Osteoblast (primary cell): ENCODE measurements at regions not wholly inside any gene's neighbourhood (a gene's known extent, or its start where the extent isn't known, plus 50 kb on each side); places are given as distances from the start of the nearest gene placed in this dataset.

Experiments used
- DNase-seq: peaks from one replicate; pipeline ENCODE4 v3.0.0; 2011; ENCODE audit warnings: low spot score, mixed read lengths; ENCODE audit not compliant: insufficient read length; ENCODE audit errors: missing footprints
- H2AFZ ChIP-seq: 2 replicates; pipeline ENCODE4 v1.6.0; 2011; ENCODE audit warnings: mild to moderate bottlenecking, low read length
- H3K27ac ChIP-seq: 2 replicates; pipeline ENCODE4 v1.5.1; 2011; ENCODE audit warnings: mild to moderate bottlenecking, low read depth, low read length, moderate library complexity
- H3K27me3 ChIP-seq: 2 replicates; pipeline ENCODE4 v1.6.0; 2012; ENCODE audit warnings: mild to moderate bottlenecking, control low read depth, inconsistent platforms, low read length, moderate library complexity; ENCODE audit not compliant: insufficient read depth
- H3K36me3 ChIP-seq: 2 replicates; pipeline ENCODE4 v1.5.1; 2011; ENCODE audit warnings: mild to moderate bottlenecking, low read length, control low read depth, moderate library complexity; ENCODE audit not compliant: insufficient read depth
- H3K4me1 ChIP-seq: 2 replicates; pipeline ENCODE4 v1.5.1; 2011; ENCODE audit warnings: mild to moderate bottlenecking, low read length, control low read depth, moderate library complexity; ENCODE audit not compliant: insufficient read depth
- H3K4me2 ChIP-seq: 2 replicates; pipeline ENCODE4 v1.6.0; 2011; ENCODE audit warnings: mild to moderate bottlenecking, low read length; ENCODE audit not compliant: insufficient read depth
- H3K4me3 ChIP-seq: fragments of 200-600 bp; sonication (generic); 3 replicates; pipeline ENCODE4 v1.5.1; 2012; ENCODE audit warnings: mild to moderate bottlenecking, low read length, inconsistent platforms; ENCODE audit not compliant: insufficient read depth
- H3K79me2 ChIP-seq: 2 replicates; pipeline ENCODE4 v1.6.0; 2012; ENCODE audit warnings: mild to moderate bottlenecking, low read length, control low read depth, inconsistent platforms; ENCODE audit not compliant: insufficient read depth
- H3K9me3 ChIP-seq: 2 replicates; pipeline ENCODE4 v1.5.1; 2011; ENCODE audit warnings: low read depth, low read length, control low read depth
- H4K20me1 ChIP-seq: 2 replicates; pipeline ENCODE4 v1.6.0; 2012; ENCODE audit warnings: mild to moderate bottlenecking, low read length, control low read depth; ENCODE audit not compliant: insufficient read depth
- TF ChIP-seq, protein P1 (sequence below): IDR thresholded peaks from 2 replicates; pipeline ENCODE4 v1.5.1; 2011; ENCODE audit warnings: mild to moderate bottlenecking, low read depth, low read length, moderate library complexity; ENCODE audit errors: extremely low read depth

DNA sequence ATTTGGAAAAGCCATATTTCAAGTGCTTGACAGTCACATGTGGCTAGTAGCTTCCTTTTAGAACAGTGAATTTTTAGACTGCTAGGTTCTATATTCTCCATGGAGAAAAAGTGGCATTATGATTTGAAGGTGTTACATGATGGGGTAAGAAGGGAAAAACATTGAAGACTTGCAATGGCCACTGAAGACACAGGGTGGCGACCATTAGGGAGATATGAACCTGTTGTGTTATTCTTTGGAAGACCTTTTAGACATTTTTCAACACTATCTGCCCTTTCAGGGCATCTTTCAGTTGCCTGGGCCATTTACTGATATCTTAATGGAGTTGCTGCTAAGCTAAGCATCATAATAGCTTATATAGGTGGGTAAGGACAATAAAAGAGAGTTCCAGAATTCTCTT, 1387.2 kb downstream of the SUCLG1 start:
- no peak overlapping the region for H2AFZ ChIP-seq
- no peaks in the 10 kb centered on the region for H3K36me3 ChIP-seq
- no peak overlapping the region for H3K4me2 ChIP-seq
- H3K27ac ChIP-seq = no peak overlapping the region
- H3K9me3 ChIP-seq = no peaks in the 10 kb centered on the region
- no peak for DNase-seq
- H4K20me1 ChIP-seq = no peaks in the 10 kb centered on the region
- no peaks in the 10 kb centered on the region for H3K27me3 ChIP-seq
- no peaks in the 10 kb centered on the region for H3K79me2 ChIP-seq
- TF ChIP-seq, protein P1, sequence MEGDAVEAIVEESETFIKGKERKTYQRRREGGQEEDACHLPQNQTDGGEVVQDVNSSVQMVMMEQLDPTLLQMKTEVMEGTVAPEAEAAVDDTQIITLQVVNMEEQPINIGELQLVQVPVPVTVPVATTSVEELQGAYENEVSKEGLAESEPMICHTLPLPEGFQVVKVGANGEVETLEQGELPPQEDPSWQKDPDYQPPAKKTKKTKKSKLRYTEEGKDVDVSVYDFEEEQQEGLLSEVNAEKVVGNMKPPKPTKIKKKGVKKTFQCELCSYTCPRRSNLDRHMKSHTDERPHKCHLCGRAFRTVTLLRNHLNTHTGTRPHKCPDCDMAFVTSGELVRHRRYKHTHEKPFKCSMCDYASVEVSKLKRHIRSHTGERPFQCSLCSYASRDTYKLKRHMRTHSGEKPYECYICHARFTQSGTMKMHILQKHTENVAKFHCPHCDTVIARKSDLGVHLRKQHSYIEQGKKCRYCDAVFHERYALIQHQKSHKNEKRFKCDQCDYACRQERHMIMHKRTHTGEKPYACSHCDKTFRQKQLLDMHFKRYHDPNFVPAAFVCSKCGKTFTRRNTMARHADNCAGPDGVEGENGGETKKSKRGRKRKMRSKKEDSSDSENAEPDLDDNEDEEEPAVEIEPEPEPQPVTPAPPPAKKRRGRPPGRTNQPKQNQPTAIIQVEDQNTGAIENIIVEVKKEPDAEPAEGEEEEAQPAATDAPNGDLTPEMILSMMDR = no peak
- H3K4me1 ChIP-seq = no peaks in the 10 kb centered on the region
- no peak overlapping the region for H3K4me3 ChIP-seq

DNA sequence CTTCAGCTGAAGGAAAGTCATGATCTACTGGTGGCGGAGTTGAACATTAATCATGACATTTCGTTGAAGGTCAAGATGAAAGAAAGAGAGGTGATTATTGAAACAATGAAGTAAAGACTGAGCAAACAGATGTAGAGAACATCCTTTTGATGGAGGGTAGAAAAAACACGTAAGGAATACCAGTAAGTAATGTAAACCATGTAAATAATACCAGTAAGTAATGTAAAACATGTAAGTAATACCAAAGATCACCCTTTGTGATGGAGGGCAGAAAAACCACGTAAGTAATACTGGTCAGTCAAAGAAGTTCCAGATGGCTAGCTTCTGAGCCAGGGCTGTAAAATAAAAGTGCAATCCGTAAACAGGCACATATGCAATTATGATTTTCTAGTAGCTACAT, 1387.7 kb downstream of the SUCLG1 start:
- TF ChIP-seq, protein P1 = no peak

DNA sequence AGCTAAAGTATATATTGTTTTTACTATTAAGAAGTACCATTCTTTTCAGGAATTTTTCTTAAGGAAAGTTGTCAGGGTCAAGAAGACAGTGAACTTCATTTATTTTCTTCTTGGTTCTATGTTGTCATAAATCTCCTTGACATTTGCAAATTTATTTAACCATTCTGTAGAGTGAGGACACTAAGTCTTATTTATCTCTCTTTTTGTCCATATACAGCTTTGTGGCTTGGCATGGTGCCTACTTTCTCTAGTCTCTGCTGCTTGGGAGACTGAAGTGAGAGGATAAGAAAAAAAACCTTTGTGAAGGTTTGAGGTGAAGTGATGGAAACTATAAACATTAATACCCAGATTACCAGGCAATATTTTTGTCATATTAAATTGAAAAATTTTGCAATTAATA, 1389.4 kb downstream of the SUCLG1 start:
- H3K27ac ChIP-seq = no peak overlapping the region

More for the DNA sequence above, 1387.7 kb downstream of the SUCLG1 start:
- DNase-seq = no peak
- Histone ChIP-seq H3K36me3 (no peaks in the 10 kb centered on the region), H3K27me3 (no peaks in the 10 kb centered on the region), H3K4me1 (no peaks in the 10 kb centered on the region), H3K4me2 (no peak overlapping the region), H4K20me1 (no peaks in the 10 kb centered on the region), H3K79me2 (no peaks in the 10 kb centered on the region), H2AFZ (no peak overlapping the region), H3K4me3 (no peak overlapping the region), H3K27ac (no peak overlapping the region), H3K9me3 (no peaks in the 10 kb centered on the region)

DNA sequence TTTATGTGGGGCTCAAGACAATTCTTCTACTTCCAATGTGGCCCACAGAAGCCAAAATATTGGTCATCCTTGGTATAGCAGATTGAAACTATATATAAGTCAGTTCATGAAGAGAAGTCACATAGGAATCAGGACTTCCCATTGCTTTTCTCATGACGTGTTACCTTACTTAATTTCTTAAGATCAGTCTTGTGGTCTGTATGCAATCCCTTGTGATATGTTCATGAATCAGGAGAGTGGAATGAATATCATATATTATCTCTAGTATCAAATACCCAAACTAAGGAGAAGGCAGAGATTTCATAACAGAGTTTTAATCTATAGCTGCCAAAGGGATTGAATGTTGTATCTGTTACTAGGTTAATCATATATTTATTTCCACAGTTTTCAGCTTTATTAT, 1390.4 kb downstream of the SUCLG1 start:
- H4K20me1 ChIP-seq = no peaks in the 10 kb centered on the region
- H3K36me3 ChIP-seq = no peaks in the 10 kb centered on the region
- no peak for DNase-seq
- H2AFZ ChIP-seq = no peak overlapping the region
- H3K27me3 ChIP-seq = no peaks in the 10 kb centered on the region
- no peaks in the 10 kb centered on the region for H3K79me2 ChIP-seq
- H3K9me3 ChIP-seq = no peaks in the 10 kb centered on the region
- H3K4me3 ChIP-seq = no peak overlapping the region
- TF ChIP-seq, protein P1 = no peak
- no peak overlapping the region for H3K27ac ChIP-seq
- no peaks in the 10 kb centered on the region for H3K4me1 ChIP-seq
- no peak overlapping the region for H3K4me2 ChIP-seq

More for the DNA sequence above, 1389.4 kb downstream of the SUCLG1 start:
- no peaks in the 10 kb centered on the region for H4K20me1 ChIP-seq
- no peak overlapping the region for H2AFZ ChIP-seq
- no peak overlapping the region for H3K4me3 ChIP-seq
- H3K79me2 ChIP-seq = no peaks in the 10 kb centered on the region
- no peaks in the 10 kb centered on the region for H3K9me3 ChIP-seq
- H3K4me2 ChIP-seq = no peak overlapping the region
- H3K36me3 ChIP-seq = no peaks in the 10 kb centered on the region
- H3K27me3 ChIP-seq = no peaks in the 10 kb centered on the region
- no peaks in the 10 kb centered on the region for H3K4me1 ChIP-seq
- TF ChIP-seq, protein P1 = no peak
- no peak for DNase-seq
